Urothelium cell line (cell line): ENCODE measurements at regions not wholly inside any gene's neighbourhood (a gene's known extent, or its start where the extent isn't known, plus 50 kb on each side); places are given as distances from the start of the nearest gene placed in this dataset.

ENCODE experiments used
- DNase-seq: peaks from one replicate; pipeline ENCODE4 v3.0.0; 2011; ENCODE audit warnings: low spot score, mixed read lengths
- FAIRE-seq: peaks from 2 replicates; lab custom pipeline; 2011; peaks lifted over from hg19 to GRCh38; lab: Jason Lieb, UNC

- DNase-seq: no peak
- no peak for FAIRE-seq
Measured at GRCh38 chr20:62545271-62545670, 69.5 kb upstream of the GATA5 start.

- FAIRE-seq: no peak
- DNase-seq: no peak
Measured at GRCh38 chr20:62545901-62546525, 70.2 kb upstream of the GATA5 start.

GRCh38 chr20:62546606-62547005 lies 70.8 kb upstream of the GATA5 start:
- no peak for FAIRE-seq
- DNase-seq: no peak

- FAIRE-seq (no peak), DNase-seq (no peak)
Measured at GRCh38 chr20:62547364-62547763, 71.6 kb upstream of the GATA5 start.

GRCh38 chr20:62548471-62548870 lies 72.7 kb upstream of the GATA5 start:
- FAIRE-seq (no peak), DNase-seq (no peak)

GRCh38 chr20:62549029-62549428 lies 73.2 kb upstream of the GATA5 start:
- DNase-seq (no peak), FAIRE-seq (no peak)

- FAIRE-seq (no peak), DNase-seq (no peak)
Measured at GRCh38 chr20:62549499-62550086, 73.8 kb upstream of the GATA5 start.

GRCh38 chr20:62550087-62550632 lies 74.4 kb upstream of the GATA5 start:
- FAIRE-seq (no peak), DNase-seq (no peak)

GRCh38 chr20:62551407-62552323 lies 75.9 kb upstream of the GATA5 start:
- FAIRE-seq: no peak
- peak; percentile 60 for DNase-seq

- DNase-seq (no peak), FAIRE-seq (no peak)
Measured at GRCh38 chr20:62552613-62553012, 76.8 kb upstream of the GATA5 start.

- FAIRE-seq (no peak), DNase-seq (no peak)
Measured at GRCh38 chr20:62553136-62553837, 77.5 kb upstream of the GATA5 start.

GRCh38 chr20:62553838-62554161 lies 78.0 kb upstream of the GATA5 start:
- no peak for DNase-seq
- no peak for FAIRE-seq

- no peak for FAIRE-seq
Measured at GRCh38 chr20:62554214-62554897, 78.6 kb upstream of the GATA5 start.

GRCh38 chr20:62554898-62555641 lies 79.3 kb upstream of the GATA5 start:
- DNase-seq (no peak), FAIRE-seq (no peak)

More at GRCh38 chr20:62554214-62554897, 78.6 kb upstream of the GATA5 start:
- DNase-seq: no peak

GRCh38 chr20:62555642-62556420 lies 80.0 kb upstream of the GATA5 start:
- DNase-seq (no peak), FAIRE-seq (no peak)

GRCh38 chr20:62557462-62557861 lies 81.7 kb upstream of the GATA5 start:
- FAIRE-seq (no peak), DNase-seq (peak; percentile 48)

- DNase-seq: no peak
- no peak for FAIRE-seq
Measured at GRCh38 chr20:62557999-62558408, 82.2 kb upstream of the GATA5 start.

GRCh38 chr20:62558779-62559178 lies 83.0 kb upstream of the GATA5 start:
- no peak for DNase-seq
- FAIRE-seq: no peak

- FAIRE-seq: no peak
- DNase-seq: no peak
Measured at GRCh38 chr20:62560162-62560561, 82.1 kb upstream of the SLCO4A1 start.
